ENCODE measurements at regions not wholly inside any gene's neighbourhood (a gene's known extent, or its start where the extent isn't known, plus 50 kb on each side); places are given as distances from the start of the nearest gene placed in this dataset.

DNA sequence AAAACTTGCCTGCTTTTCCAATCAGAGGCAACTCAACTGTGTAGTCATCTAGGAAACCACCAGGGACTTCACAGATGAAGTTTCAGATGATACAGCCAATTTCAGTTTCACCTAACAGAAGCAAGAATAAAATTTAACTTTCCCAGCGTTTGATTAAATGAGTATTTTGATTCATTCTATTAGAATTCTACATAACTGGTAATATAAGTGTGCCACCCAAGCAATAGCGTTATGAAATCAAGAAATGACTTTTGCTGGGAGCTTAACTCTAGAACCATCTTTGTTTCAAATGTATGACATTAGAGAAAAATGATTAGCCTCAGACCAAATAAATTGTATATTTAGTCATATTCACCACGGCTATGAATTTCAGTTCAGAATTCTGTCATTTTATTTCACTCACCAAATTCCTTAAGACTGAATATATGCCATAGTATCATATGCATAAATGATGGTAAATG, 239.3 kb downstream of the NRIP1 start:
- TF ChIP-seq, protein P1, sequence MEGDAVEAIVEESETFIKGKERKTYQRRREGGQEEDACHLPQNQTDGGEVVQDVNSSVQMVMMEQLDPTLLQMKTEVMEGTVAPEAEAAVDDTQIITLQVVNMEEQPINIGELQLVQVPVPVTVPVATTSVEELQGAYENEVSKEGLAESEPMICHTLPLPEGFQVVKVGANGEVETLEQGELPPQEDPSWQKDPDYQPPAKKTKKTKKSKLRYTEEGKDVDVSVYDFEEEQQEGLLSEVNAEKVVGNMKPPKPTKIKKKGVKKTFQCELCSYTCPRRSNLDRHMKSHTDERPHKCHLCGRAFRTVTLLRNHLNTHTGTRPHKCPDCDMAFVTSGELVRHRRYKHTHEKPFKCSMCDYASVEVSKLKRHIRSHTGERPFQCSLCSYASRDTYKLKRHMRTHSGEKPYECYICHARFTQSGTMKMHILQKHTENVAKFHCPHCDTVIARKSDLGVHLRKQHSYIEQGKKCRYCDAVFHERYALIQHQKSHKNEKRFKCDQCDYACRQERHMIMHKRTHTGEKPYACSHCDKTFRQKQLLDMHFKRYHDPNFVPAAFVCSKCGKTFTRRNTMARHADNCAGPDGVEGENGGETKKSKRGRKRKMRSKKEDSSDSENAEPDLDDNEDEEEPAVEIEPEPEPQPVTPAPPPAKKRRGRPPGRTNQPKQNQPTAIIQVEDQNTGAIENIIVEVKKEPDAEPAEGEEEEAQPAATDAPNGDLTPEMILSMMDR (optimal IDR thresholded peaks at IDR 0.05 in 1 of 3, IDR thresholded peaks at IDR 0.05 in 1 of 3, conservative IDR thresholded peaks at IDR 0.05 in 1 of 3; ENCODE audit: extremely low read depth in 1 of 3, insufficient read depth in 2 of 3, low read length in 3 of 3) = no peak
- TF ChIP-seq EZH2 (IDR thresholded peaks at IDR 0.05; ENCODE audit: low read length) = no peak
